ENCODE measurements at regions not wholly inside any gene's neighbourhood (a gene's known extent, or its start where the extent isn't known, plus 50 kb on each side); places are given as distances from the start of the nearest gene placed in this dataset.
A peak's percentile ranks its signal among the peaks of the same experiment; 100 is the strongest.

DNA sequence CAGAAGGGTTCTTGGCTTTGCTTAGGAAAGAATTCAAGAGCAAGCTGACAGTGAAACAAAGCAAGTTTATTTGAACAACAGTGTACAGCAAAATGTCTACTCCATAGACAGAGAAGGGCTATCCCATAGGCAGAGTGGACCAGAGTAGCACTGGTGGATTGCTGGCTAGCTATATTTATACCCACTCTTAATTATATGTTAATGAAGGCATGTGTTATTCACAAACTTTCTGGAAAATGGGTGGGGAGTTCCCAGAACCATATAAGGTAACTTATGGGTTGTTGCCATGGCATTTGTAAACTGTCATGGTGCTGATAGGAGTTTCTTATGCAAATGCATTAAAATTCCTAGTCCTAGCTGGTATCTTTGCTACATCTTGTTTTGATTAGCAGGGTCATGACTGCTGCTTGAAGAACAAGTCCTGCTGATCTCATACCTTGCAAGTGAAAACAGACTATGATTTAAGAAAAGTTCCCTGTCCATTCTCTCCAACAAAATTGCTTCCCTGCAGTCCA lies 330.5 kb downstream of the BUD13 start:
- no peak for DNase-seq (ENCODE audit: low spot score)

DNA sequence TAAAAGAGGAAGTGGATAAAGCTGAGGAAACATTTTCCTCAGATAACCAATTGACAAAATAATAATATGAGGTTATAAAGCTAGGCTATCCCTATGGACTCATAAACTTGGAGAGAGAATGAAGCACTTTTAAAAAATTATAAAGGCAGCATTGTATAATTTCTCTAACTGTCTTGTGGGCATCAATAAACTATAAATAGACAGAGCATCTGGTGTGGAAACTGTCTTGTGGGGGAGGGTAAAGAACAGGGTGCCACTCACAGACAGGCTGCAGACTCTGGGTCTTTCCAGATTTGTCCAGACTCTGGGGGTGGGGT lies 333.5 kb downstream of the BUD13 start:
- no peak for DNase-seq (ENCODE audit: low spot score)

DNA sequence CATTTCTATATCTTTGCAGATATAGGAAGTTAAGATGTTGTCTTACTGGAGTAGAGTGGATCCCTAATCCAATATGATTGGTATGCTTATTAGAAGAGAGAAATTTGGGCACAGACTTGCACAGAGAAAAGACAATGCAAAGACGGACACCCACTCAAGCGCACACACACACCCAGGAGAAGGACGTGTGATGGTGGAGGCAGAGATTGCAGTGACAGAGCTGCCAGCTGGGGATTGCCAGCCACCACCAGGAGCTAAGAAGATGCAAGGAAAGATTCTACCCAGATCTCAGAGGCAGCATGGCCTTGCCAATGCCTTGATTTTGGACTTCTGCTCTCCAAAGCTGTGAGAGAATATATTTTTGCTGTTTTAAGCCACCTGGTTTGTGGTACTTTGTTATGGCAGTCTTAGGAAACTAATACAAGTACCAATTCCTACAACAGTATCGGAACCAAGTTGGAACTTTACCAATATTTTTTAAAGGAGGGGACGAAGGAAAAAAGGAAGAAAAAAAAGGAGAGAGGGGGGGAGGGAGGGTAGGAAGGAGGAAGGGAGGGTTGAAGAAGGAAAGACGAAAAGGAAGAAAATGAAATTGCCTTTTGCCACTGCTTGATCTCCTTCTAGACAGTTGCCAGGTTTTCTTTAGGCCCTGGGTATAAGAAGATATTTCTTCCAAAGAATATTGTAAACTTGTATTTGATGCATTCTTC lies 334.0 kb downstream of the BUD13 start:
- DNase-seq (ENCODE audit: low spot score), result no peak

DNA sequence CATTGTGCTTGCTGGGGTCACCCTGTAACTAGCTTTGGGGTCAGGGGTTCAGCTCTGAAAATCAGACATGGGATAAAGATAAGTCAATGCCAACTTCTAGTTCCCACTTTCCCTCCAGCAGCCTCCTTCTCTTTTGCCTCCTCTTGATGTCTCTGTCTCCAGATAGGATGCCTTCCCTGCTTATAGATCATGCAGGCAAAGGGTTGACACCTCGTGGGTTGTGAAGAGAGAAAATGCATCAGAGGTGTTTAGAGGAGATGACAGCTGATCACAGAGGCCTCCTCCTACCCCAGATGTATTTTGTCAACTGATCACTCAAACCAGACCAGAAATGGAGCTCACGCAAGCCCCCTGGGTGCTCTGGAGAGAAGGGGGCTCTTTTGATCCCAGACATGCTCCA lies 337.8 kb downstream of the BUD13 start:
- DNase-seq (ENCODE audit: low spot score), result no peak

DNA sequence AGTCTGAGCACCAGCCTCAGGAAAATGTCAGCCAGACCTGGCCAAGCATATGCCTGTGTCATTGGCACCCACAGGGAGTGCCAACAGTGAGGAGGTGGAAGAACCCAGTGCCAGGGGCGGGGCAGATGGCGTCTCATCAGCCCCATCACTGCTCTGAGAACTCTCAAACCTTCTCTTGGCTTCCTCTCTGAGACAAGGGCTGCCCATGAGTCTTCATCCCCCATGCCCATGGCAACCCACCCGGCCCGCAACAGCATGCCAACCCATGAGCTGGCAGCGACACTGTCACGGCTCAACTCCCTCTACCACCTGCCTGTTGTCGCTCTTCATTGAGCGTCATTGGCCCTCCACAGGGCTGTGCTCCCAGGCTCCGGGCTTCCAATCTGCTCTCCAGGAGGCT lies 340.5 kb downstream of the BUD13 start:
- DNase-seq (ENCODE audit: low spot score), result no peak

DNA sequence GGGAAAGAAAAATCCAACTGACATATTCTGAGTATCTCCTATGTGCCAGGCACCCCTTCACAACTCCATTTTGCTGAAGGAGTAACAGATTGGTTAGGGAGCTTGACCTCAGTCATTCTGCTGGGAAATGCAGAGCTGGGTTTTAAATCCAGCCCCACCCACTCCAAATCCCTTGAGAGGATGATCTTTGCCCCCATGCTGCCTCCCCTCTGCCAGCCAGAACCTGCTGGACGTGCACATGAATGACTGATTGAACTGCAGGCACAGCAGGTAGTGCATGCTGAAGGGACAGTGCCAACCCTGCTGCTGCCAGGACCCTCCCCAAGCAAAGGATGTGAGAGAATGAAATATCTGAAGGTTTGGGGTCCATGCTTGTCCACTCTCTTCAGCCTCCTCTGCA lies 340.9 kb downstream of the BUD13 start:
- DNase-seq (ENCODE audit: low spot score), result no peak

DNA sequence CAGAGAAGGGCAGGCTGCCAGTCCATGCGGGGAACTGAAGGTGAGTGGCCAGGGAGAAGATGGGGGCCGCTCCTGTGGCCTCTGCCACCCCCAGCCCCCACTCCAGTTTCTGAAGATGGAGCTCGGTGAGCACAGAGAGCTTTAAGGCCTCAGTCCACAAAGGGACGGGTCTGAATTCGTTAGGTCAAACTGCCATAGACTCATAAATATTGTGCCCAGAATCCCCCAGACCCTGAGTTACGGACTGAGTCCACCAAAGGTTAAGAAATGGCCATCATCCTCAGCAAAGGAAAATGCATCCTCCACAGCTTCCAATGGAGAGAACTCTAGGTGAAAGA lies 344.2 kb downstream of the BUD13 start:
- no peak for DNase-seq (ENCODE audit: low spot score)

DNA sequence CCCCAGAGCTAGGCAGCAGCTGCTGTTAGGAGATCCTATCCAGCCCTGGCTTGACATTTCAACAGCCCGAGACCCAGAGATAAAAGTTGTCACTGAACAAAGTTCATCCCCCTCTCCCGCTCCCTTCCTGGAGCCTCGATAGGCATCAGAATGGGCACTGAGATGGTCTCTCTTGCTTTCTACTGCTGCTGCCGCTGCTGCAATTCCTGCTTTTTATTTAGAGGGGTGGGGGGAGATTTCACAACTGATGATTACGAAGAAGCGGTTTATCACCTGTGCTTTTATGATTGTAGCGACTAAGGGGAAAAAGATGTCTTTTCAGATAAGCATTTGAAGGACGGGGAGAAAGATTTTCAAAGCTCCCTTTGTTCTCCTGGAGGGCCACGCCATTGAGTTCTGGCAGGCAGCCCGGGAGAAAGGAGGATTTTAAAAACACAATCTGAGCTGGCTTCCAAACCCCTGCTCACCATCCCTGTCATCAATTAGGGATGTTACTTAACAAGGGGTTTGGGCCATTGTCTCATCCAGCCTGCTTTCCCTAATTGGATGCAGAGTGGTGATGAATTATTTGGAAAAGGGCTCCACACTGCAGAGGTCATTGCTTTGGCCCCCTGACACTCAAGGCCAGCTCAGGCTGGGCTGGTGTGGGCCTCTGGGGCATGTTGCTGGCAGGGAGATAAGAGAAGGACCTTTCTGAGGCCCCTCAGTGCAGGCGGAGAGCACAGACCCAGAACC lies 344.7 kb downstream of the BUD13 start:
- peak; percentile 59 for DNase-seq (ENCODE audit: low spot score)

DNA sequence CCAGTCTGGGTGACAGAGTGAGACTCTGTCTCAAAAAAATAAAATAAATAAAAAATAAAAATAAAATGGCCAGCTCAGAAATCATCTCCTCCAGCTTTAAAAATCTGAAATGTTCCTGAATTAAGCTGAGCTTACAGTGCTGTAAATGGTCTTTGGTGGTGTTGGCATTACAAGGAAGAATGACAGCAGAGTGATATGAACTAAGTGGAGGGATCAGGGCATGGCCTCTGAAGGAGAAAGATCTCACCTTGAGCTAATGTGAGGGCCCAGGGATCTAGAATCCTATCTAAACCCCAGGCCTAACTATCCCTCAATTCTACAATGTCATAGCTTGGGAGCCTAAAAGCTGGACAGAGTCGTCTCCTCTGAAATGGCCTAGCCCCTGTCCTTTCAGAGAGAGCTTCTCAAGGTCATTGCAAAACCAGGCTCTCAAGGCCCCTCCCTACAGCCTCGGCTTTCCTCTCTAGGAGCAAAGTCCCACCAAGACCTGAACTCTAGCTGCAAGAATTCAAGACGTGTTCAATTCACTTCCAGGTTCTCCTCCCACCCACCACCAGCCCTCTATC lies 345.4 kb downstream of the BUD13 start:
- DNase-seq (ENCODE audit: low spot score), result no peak

DNA sequence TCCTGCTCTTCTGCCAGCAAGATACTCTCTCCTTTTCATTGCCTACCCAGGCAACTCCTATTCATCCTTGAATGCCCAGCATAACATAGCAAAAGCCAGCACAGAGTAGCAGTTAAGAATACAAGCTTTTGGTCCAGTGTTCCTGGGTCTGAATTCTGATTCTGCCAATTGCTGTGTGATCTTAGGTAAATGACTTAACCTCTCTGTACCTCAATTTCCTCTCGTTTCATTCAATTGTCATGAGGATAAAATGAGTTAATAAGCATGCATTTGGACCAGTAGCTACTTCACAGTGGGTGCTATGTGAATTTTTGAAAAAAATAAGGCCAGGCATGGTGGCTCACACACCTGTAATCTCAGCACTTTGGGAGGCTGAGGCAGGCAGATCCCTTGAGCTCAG lies 346.0 kb downstream of the BUD13 start:
- DNase-seq (ENCODE audit: low spot score), result no peak

DNA sequence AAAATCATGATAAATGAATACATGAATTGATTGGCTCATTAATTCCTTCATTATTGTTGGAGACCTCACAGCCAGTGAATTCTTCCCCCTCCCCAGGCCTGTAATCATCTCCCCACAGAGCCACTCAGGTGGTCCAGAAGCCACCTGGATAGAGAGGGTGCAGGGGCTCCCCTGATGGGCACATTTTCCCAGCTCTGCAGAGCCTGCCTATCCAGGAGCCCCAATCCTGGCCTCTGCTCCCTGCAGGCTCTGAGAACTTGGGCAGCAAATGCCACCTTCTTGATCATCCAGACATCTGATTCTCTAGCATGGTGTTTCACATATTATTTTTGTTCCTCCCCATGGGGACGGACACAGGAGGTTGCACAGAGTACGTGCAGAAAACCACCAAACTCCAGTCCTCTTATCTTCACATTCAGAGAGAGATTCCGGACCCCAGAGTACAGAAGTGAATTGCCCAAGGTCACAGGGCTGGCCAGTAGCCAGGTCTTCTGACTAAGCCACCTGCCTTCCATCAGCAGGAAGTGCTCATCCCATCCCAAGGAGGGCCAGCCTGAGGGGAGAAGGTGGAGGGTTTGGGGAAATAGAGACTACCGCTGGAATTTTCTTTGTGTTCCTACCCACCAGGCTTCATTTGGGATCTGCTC lies 348.0 kb downstream of the BUD13 start:
- peak; percentile 5 for DNase-seq (ENCODE audit: low spot score)

DNA sequence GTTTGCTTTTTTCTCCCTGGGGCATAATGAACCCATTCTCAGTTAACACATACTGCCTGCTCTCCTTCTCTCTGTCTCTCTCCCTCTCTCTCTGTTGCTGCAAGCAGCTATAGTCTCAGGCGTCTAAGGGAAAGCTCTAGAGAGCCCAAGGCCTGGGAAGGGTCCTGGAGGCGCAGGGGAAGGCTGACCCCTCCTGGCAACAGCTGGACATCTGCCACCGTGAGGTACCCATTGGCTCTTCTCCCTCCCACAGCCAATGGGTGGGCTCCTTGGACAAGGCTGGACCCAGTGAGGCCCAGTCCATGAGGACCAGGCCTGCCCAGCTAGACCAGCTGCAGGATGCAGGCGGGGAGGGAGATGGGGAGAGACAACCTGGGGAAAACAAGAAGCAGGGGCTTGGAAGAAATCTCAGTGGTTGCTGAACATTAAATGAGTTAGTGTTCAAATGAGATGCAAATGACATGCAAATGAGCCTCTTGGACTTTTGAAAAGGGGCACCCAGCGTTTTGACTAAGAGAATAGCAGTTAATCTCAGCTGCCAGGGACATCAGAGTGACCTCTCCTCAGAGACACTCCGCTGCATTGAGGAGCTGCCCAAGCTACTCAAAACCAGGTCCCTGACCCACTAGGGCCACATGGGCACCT lies 349.7 kb downstream of the BUD13 start:
- no peak for DNase-seq (ENCODE audit: low spot score)

DNA sequence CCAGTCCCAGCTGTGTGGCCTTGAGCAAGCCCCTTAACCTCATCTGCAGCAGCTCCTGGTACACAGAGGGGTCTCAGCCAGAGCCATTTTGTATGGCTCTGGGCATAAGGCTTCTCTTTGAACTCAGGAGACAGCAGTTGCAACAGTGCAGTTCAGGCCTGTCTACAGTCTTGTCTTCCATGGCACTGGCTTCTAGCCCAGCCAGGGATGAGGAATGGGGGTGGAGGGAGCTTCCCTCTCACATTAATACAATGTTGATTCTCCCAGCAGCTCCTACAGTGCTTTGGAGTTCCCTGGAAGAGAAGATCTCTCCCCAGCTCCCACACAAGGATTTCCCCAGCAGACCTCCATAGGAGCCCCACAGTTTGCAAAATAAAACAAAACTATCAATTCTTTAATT lies 350.2 kb downstream of the BUD13 start:
- no peak for DNase-seq (ENCODE audit: low spot score)

DNA sequence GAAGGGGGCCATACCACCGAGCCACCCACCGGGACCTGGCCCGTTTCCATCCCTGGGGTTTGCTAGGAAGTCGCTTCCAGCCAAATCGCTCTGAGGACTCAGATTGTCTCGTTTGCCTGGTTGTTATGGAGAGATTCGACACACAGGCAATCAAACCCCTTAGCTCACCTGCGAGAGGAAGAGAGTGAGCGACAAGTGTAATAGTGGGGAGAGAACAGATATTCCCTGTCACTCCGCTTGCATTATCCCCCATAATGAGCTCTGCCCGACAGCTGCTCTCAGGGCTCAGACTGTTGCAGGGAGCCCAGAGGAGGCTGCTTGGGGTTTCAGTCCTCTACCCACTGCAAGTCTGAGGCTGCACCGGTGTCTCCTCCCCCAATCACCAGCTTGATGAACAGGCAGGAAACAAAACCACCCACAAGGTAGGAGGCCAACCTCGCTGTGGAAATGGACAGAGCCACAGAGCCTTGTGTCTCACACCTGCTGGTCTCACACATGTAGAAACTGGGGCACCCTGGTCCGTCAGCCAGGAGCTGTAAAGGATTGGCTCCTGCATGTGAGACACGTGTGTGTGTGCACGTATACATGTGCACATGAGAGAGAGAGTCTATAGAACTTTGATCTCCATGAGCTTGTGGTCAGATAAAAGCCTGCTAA lies 351.1 kb downstream of the BUD13 start:
- no peak for DNase-seq (ENCODE audit: low spot score)

DNA sequence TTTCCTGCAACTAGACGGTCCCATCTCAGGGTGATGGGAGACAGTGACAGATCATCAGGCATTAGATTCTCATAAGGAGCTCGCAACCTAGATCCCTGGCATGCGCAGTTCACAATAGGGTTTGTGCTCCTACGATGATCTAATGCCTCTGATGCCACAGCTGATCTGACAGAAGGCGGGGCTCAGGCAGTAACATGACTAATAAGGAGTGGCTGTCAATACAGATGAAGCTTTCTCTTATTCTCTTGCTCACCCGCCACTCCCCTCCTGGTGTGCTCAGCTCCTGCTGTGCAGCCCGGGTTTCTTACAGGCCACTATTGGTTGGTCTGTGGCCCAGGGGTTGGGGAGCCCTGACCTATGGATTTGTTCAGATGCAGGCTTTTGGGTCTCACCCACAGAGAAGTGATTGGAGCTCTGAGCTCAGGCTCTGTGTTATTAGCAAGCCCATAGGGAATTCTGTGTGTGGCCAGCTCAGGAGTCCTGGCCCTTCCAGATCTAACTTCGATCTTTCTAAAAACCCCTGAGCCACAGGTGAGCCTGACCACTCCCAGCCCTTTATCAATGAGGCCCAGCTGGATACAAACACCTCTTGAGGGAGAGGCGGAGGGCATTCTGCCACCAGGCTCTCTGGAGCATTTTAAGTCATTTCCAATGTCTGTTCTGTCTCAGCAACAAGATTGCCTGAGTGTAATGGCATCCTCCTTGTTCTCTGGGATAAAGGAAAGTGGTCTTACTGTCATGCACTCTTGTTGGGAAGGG lies 351.8 kb downstream of the BUD13 start:
- peak; percentile 43 for DNase-seq (ENCODE audit: low spot score)

DNA sequence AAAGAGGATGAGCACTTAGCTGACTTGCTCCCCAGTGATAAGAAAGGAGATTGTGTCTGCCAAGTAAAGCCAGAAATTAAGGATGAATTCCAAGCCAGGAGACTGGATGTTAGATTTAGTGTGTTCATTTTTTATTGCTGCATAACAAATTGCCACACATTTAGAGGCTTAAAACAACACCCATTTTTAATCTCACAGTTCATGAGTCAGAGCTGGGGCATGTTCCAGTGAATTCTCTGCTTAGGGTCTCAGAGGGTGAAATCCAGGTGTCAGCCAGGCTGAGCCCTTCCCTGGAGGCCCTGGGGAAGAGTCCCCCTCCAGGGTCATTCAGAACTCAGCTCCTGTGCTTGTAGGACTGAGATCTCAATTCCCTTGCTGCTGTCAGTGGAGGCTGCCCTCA lies 352.8 kb downstream of the BUD13 start:
- no peak for DNase-seq (ENCODE audit: low spot score)

DNA sequence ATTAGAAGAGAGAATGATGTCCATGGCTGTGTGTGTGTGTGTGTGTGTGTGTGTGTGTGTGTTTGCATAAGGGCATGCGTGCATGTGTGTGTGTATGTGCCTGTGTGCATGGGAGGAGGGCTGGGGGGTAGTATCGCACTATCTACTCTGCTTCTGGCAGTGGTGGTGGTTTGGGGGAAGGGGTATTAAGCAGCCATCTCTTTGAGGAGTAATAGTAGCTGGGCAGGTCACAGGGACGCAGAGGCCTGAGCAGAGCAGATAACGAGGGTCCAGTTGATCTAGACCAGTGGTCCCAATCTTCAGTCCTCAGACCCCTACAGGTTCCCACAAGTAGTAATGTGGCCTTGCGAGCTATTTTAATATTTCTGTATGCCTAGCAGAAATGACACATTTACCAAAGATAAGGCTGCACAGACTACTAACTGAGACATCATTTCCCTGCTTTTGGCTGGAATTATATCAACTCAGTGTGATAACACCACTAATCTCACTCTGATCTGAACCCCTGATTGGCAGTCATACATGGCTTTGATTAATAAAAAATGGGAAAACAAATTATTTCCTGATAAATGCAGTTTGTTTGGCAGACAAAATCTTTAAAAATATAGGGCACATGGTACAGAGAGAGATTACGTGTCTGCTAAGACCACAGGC lies 354.3 kb downstream of the BUD13 start:
- DNase-seq (ENCODE audit: low spot score), result no peak

DNA sequence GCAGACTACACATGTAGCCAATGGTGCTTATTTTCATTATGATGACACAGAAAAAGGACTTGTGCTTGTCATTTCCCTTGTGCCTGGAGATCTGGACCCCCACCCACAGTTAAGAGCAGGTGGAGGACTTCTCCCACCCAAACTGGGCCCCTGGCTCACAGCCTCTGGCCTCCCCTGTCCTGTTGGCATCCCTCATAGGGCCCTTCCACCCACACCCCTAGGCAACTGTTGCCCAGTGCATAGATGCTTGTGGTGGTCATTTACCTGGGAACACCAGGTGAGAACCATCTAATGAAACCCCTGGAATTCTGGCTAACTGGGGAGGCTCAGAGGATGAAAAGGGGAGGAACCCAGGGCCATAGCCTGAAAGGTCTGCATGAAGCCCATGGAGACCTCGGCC lies 355.9 kb downstream of the BUD13 start:
- no peak for DNase-seq (ENCODE audit: low spot score)

DNA sequence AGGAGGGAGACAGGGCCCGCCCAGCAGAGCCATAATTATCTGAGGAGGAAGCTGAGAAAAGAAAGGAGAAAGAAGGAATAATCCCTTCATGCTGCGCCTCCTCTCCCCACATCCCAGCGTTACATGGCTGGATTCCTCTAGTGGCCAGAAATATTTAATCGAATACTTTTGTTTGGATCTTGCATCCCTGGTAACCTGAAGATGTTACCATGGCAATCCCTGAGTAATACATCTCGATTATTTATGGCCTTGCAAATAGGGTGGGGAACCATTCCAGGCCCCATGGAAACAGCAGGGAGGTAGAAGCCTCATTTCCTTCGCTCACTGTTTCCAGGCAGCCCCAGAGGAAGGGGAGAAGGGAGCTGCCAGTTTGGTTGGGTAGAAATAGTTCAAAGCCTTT lies 357.7 kb downstream of the BUD13 start:
- no peak for DNase-seq (ENCODE audit: low spot score)

DNA sequence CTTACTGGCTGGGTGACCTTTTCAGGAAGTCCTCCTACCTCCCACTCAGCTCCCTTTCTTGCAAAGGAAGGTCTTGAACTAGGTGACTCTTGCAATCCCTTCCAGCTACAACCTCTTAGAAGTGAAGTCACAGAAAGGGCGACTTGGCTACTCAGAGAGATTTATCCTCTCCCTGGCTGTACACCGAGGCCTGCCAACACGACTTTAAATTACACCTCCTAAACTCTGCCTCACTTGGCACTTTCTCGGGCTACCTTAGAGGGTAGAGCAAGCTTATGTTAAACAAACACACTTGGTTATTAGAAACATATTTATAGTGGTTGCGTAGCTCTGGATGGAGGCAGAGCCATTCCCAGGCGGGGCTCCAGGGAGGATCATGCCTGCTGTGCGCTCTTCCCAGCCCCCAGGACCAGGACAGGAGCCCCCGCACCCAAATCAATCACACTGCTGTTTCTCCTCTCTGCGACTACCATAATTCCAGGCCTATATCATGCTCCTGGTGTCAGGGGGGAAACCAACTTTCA lies 358.4 kb downstream of the BUD13 start:
- no peak for DNase-seq (ENCODE audit: low spot score)

All from LoVo (cell line).